Breast epithelium (tissue), 3 donors: ENCODE measurements at regions not wholly inside any gene's neighbourhood (a gene's known extent, or its start where the extent isn't known, plus 50 kb on each side); places are given as distances from the start of the nearest gene placed in this dataset.

Experiments used
- CTCF ChIP-seq, 3 donors: fragments of 450-650 bp; IDR thresholded peaks; one replicate each; pipeline ENCODE4 v1.5.1; 2016 to 2017; ENCODE audit warnings: antibody characterized with exemption in 3 of 3, mild to moderate bottlenecking in 3 of 3, moderate library complexity in 3 of 3
- POLR2A ChIP-seq: fragments of 450-650 bp; IDR thresholded peaks from one replicate; pipeline ENCODE4 v1.6.1; 2016; ENCODE audit warnings: antibody characterized with exemption, mild to moderate bottlenecking, moderate library complexity
- POLR2AphosphoS5 ChIP-seq, 3 donors: sonication (generic); formaldehyde crosslinking; IDR thresholded peaks; one replicate each; pipeline ENCODE4 v1.6.1; 2017; ENCODE audit warnings: antibody characterized with exemption in 3 of 3

- TF ChIP-seq CTCF (IDR thresholded peaks at IDR 0.05) (no peak), POLR2A (no peak), POLR2AphosphoS5 (IDR thresholded peaks at IDR 0.05) (no peak)
These were observed 175.7 kb downstream of the SHANK2 start for GRCh38 chr11:71076525-71077304.
